NCI-H2196 (cell line): ENCODE measurements at regions not wholly inside any gene's neighbourhood (a gene's known extent, or its start where the extent isn't known, plus 50 kb on each side); places are given as distances from the start of the nearest gene placed in this dataset.
"Not testable (repeated sequence)": the region's sequence is repeated elsewhere in the genome, so short reads cannot be mapped to it uniquely, and the experiment has no call there.

Source experiments
- DNase-seq: peaks from one replicate; lab custom pipeline; 2025; ENCODE audit not compliant: unreplicated experiment; lab: John Stamatoyannopoulos, UW

DNA sequence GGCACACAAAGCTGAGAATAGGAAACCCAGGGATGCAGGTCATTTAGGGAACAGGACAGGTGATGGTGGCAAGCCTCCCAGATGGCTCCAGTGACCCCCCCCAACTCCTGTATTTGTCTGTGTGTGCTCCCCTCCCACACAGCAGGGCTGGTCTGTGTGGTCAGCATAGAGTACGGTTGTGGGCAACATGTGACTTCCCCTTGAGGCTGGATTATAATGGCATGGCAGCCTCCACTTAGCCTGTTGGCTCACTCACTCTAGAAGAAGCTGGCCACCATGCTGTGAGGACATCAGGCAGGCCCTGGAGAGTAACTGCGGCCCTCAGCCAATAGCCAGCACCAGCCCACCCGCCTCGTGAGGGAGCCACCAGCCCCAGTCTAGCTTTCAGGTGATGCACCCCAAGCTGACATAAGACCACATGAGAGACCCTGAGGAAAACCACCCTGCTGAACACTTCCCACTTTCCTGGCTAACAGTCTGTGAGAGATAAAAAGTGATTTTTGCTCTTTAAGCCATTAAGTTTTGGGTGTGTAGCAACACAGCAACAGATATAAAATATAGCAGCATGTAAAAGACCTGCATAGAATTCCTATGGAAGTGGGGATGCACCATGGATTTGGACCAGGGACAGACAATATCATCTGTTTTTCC lies 151.3 kb downstream of the LAT start:
- not testable (repeated sequence) for DNase-seq

DNA sequence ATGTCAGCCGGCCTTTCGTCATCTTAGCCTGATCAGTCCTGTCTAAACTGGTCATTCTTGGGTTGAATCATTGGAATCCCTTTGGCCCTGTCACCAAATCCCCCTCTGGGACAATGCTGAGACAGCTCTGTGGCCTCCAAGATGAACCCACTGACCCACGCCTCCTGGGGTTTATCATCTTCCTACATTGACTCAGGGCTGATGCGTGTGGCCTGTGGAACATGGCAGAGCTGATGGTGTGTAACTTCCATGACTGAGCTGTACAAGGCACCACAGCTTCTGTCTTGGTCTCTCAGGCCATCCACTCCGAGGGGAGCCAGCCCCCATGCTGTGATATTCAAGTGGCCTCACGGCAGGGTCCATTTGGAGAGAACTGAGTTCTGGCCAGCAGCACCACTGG lies 150.2 kb downstream of the LAT start:
- not testable (repeated sequence) for DNase-seq

DNA sequence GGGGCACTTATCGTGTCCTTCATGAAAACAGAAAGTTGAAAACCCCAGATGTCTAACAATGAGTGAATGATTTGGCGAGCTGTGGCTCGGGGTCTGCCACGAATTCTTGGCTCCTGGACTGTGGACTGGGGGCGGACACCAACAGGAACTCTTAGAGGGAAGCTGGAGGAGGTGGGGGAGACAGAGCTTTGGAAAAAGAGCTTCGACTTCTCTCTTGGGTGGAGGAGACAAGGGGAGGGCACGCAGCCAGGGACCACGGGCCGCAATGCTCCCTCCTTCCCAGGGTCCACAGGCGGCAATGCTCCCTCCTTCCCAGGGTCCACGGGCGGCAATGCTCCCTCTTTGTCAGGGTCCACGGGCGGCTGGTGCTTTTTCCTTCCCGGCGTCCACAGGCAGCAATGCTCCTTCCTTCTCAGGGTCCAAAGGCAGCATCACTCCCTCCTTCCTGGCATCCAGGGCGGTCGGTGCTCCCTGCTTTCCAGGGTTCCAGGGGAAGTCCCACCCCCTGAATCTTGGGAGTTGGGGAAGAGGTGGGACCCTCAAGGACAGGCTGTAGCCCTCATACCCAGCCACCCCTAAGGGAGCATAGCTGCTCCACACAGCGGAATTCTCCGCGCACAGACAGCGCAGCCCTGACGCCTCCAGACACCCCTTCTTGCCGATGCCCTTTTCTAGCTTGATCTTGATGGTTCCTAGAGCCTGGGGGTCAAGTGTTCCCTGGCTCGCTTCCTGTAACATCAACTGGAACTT lies 149.0 kb downstream of the LAT start:
- not testable (repeated sequence) for DNase-seq

DNA sequence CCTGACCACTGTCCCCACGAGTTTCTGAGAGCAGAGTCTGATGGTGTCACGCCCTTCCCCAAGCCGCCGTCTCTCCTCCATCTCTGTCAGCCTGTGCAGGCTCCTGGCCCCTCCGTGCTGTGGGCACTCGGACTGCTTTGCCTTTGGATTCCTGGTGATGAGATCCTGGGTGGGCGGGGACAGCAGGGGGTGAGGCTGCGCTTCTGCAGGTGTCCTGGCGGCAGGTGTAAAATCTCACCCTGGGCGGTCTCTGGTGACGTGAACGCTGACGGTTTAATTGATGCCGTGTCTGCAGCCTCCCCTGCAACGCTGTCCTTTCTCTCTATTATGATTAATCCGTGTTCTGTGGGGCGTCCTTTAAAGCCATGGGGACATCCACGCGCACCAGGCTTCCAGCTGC lies 148.0 kb downstream of the LAT start:
- not testable (repeated sequence) for DNase-seq

DNA sequence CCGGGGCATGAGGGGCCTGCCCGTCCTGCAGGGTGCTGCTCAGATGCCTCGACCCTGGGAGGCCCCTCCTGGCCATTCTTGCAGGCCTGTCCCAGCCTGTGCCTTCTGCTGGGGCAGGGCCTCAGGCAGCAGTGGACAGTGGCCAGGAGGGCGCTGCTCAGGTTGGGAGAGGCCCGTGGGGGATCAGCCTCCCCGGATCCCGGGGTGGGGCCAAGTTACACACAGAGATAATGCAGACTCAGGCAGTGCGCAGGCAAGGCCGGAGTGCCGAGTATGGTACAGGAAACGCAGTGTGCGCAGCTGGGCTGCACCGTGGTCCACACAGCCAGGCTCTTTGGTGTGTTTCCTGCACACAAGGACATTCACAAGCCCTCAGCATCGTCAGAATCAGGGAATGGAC lies 147.6 kb downstream of the LAT start:
- not testable (repeated sequence) for DNase-seq

DNA sequence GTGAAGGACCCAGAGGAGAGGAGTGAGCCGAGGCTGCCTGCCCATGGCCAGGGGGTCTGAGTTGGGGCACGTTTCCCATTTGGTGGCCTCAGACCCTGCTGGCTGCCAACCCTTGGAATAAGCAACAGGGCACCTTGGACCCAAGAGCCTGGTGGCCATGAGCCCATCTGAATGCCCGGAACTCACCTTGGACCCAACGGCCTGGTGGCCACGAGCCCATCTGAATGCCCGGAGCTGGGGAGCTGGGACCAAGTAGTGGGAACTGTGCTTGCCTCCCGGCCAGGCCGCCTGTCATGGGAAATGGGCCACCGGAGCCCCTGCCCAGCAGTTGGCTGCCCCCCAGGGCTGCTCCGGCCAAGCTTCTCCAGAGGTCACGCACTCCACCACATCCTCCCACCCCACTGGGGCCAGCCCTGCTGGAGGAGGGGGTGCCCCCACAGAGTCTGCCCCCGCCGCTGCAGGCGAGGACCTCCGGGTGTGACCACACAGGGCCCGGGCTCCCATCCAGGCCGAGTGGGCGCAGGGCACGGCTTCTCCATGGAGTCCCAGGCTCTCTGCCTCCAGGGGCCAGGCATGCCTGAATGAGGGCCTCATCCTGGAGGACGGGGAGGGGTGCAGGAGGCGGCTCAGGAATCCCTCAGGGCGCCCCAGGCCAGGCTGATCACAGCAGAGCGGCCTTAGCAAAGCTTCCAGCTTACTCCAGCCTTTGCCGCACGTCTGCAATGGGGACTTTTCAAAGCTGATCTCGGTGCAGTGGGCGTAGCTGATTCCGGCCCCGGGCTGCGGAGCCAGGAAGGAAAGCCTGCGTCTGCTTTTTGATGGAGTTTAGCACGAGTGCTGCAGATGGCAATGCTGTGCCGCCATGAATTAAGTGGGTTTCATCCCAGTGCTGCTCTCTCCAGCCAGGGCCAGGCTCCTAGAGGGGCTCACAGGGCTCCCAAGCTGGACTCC lies 146.3 kb downstream of the LAT start:
- not testable (repeated sequence) for DNase-seq

DNA sequence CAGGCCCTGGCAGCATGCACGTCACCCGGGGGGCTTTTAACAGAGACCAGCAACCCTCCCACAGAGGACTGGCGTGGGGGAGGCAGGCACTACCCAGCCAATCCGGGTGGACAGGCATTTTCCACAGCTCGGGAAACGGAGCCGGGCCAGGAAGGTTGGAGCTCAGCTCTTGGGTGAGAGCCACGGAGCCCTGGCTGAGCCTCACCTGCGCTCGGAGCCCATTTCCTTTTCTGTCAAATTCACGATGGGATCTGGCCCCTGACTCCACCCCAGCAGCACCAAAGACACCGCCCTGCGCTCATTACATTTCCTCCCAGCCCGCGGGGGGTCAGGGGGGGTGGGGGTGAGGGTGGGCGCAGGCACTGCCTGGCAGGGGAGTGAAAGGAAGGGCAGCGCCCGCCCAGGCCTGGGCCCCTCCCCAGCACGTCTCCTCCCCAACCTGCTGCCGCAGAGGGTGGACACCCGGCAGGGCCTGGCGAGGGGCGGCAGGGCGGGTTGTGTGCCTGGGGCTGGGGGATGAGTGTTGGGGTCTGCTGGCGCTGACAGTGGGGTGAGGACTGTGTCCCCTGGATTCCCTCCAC lies 145.4 kb downstream of the LAT start:
- not testable (repeated sequence) for DNase-seq

DNA sequence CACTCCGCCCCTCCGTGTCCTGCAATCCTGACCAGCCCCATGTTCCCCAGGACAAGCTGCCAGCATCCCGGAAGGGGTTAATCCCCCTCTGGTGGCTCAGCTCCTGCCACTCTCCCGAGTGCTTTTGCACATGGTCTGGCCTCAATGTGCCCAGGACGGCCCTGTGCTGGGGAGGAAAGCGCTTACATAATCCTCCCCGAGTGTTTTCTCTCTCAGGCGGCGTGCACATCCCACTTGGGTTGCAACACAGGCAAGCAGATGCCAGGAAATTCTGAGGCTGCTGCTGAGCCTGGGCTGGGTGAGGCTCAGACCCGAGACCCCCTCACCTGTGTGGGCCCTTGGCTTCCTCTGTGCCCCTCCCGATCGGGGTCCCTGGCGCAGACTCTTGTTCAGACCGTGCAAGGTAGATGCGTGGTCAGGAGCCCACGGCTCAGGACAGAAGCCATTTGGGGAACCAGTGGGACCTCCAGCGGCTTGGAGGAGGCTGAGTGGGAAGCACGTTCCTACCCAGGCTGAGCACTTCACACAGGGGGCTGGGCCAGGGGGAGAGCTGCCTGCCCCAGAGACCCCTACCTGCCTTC lies 144.7 kb downstream of the LAT start:
- not testable (repeated sequence) for DNase-seq

DNA sequence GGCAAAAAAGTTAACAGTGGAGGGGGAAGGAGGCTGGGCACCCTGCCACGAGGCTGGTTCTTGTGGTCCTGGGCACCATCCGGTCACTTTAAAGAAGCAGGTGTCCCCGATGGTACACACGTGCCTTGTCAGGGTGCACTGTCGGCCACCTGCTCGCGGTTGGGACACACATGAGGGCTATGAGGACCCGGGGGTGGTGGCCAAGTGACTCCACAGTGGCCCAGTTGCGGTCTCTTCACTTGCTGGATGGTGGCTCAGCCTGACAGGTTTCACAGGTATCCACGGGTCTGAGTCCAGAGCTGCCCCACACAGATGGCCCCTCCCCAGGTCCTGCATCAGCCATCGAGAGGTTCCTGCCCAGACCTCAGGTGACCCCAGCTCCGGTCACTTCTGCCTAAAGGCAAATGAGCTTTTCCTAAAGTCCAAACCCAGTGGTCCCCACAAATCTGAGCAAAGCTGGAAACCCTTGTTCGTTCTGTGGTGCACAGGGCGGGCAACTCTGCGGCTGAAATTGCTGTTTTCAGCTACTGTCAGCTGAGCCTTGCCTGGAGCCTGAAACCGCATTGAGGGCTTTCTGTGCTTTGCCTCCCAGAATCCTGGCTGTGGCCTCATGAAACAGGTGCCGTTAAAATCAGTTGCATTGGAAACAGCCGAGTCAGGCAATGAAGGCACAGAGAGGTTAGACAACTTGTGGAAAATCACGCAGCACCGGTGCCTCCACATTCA lies 144.0 kb downstream of the LAT start:
- not testable (repeated sequence) for DNase-seq

DNA sequence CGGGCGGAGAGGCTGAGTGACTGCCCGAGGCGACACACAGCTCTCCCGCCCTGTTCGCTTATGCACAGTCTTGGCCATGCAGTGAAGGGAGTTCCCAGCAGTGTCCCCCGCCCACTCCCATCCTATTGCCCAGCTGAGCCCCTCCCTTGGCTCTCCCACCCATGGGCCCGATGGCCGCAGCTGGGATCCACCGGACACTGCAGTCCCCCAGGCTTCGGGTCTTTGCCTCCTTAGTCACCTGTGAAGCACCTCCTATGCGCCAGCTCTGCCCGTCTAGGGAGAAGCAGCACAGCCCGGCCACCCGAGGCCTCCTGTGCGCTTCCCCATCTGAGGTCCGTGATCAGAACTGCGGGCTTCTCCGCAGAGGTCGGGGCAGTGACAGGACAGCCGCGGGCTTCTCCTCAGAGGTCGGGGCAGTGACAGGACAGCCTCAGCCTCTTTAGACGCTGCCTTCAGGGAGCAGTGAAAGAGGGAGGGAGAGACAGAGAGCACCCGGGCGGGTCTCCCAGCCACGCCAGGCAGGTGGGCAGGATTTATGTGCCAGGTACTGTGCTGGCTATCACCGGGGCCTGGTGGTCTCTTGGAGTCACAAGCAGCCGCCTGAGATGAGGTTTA lies 143.1 kb downstream of the LAT start:
- DNase-seq, result not testable (repeated sequence)

DNA sequence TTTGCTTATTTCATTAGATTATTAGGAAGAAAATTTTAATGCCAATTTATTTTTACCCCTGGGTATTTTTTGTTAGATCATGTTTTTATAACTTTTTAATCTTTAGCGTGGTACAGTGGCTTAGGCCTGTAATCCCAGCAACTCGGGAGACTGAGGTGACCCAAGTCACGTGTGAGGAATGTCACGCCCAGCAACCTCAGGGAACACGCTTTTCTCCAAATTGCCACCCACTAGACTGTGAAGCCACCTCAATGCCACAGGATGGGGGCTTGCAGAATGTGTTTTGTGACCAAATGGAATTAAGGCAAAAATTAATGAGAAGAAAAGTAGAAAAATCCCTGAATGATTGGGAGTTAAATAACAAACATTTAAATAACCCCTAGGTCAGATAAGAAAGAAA lies 141.8 kb downstream of the LAT start:
- DNase-seq, result no peak

DNA sequence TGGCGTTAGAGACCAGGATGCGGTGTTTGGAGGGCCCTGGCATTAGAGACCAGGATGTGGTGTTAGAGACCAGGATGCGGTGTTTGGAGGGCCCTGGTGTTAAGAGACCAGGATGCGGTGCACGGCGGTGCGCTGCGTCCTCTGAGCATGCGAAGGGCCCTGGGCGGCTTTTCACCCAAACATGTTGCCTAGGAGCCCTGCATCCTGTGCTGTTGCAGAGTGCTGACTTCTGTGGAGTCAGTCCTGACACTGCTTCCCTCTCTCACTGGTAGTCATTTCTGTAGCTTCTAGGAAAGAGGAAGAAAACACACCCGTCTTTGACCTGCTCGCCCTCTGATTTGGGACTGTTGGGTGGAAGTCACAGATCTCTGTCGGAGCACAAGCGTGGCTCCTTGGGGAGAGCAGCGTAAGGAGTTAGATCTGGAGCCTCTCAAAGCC lies 141.2 kb downstream of the LAT start:
- DNase-seq, result no peak

DNA sequence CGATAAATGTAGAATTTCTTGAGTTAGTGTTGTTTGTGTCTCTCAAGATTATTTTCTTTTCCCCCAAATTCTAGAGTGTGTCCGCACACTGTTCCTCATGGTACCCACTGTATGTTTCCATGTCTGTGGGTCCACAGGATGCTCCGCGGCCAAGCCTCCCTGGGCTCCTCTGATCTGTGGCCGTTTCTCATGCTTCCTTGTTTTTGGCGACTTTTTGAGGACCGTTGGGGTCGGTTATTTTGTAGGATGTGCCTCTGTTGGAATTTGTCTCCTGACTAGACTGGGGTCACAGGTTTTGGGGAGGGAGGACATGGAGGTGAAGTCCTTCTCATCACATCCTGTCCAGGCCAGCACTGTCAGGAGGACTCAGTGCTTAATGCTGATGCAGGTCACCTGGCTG lies 140.0 kb downstream of the LAT start:
- no peak for DNase-seq

DNA sequence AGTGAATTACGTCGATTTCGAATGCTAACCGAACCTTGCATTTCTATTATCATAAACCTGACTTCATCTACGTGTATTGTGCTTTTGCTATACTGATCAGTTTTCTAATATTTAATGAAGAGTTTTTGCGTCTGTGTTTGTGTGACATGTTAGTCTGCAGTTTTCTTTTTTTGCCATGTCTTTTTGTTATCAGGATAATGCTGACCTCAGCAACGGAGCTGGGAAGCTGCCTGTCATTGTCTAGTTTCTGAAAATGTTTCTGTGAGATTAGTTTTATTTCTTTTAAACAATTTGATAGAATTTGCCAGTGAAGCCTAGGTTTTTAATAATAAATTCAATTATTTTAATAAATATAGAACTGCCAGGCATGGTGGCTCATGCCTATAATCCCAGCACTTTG lies 139.3 kb downstream of the LAT start:
- not testable (repeated sequence) for DNase-seq

DNA sequence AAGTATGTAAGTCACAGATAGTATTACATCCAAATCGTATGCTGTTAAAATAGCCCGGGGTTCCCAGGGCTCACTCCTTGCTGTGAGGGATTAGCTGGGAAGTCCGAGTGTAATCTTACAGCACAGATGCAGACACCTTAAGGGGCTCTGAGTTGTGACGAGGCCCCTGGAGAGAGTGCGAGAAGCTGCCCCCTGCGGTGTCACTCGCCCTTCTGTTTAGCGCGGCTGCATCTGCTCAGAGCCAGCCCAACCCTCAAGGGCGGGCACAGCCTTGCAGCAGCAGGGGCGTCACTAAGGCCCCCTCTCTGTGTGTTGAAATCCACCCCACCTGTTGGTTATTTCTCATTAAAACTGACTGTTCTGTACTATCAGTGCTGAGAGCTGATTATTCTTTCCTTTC lies 135.8 kb downstream of the LAT start:
- not testable (repeated sequence) for DNase-seq

DNA sequence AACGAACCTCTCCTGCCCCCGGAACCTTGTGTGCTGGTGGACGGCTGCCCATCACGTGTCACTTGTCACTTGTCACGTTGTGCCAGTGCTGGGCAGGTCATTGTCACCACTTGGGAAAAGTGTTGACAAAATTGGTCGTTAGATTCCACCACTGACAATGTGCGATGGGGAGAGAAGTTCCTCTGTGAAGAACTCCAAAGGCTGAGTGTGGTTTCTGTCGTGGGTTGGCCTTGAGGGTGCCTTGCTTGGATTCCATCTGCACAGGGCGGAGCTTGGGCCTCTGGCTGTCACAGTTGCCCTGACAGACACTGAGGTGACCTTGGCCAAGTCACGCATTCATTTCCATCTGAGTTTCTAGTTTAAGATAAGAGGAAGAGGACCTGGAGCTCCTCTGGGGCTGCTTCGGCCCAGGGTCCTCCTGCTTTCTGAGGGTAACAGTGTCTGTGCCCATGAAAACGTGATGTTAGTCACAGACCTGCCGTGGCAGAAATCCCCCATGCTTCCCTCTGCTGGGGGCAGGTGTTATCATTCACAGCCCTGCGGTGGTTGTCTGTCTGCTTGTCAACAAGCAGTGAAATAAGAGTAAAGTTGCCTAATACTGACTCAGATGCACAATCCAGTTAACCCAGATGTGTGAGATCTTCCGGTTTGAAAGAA lies 133.6 kb downstream of the LAT start:
- DNase-seq, result not testable (repeated sequence)

DNA sequence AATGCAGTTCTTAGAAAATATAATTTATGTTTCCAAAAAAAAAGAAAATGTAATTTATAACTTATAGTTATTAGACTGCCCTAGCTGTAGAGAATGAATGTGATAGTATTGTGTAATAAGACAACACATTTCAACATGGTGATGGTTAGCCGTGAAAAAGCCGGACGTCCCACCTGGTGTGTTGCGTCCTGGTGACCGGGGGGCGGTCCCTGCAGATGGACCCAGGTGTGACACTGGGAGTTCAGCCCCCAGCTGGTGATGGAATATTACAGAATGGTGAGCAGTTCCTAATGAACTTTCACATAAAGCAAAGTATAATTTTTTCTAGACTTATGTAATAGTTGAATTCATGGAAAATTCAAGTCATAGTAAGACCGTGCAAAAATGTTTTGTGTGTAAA lies 132.8 kb downstream of the LAT start:
- DNase-seq, result no peak

DNA sequence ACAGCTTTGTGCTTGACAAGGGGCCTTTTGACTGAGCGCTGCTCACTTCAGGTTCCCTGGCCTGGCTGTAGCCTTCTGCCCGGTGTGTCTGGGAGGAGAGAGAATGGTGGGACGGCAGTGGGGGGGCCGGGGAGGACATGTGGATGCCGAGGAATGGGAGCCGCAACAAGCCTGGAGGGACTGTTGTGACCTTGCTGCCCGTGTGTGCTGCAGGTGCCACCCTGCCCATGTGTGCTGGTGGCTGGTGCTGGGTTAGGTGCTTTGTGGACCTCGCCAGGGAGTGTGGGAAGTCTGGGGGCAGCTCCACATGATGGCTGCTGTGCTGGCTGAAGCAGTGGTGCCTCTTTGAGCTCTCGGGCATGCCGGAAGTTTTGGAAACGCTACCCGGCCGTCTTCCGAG lies 132.1 kb downstream of the LAT start:
- DNase-seq, result no peak

DNA sequence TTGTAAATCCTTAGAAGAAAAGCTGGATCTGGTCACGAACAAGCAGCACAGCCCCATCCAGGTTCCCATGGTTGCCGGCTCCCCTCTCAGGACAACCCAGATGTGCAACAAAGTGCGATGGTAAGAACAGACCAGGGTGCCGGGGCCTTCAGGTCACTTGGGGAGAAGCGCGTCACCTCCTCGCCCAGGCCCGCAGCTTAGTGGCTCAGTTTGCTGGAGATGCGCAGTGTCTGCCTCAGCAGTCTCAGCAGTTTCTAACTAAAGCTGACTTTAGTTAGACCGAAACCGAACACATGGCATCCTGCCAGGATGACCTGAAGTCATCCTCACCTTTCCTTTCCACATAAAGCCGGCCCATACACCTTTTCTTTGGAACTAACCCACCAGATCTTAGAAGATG lies 131.4 kb downstream of the LAT start:
- not testable (repeated sequence) for DNase-seq
